Duodenal mucosa (tissue), 2 donors: ENCODE measurements at regions not wholly inside any gene's neighbourhood (a gene's known extent, or its start where the extent isn't known, plus 50 kb on each side); places are given as distances from the start of the nearest gene placed in this dataset.

Experiments used
- H3K27ac ChIP-seq: one replicate; pipeline ENCODE4 v1.7.0; 2013; ENCODE audit warnings: low read depth, low read length
- H3K27me3 ChIP-seq, 2 donors: one replicate each; pipeline ENCODE4 v1.7.0; 2013; ENCODE audit warnings: low read length in 2 of 2, control low read depth in 1 of 2; ENCODE audit not compliant: insufficient read depth in 2 of 2, control insufficient read depth in 1 of 2
- H3K36me3 ChIP-seq, 2 donors: one replicate each; pipeline ENCODE4 v1.7.0; 2013; ENCODE audit warnings: low read length in 2 of 2, control low read depth in 1 of 2; ENCODE audit not compliant: insufficient read depth in 2 of 2, control insufficient read depth in 1 of 2
- H3K4me1 ChIP-seq, 2 donors: one replicate each; pipeline ENCODE4 v1.7.0; 2013; ENCODE audit warnings: low read length in 2 of 2, control low read depth in 1 of 2; ENCODE audit not compliant: insufficient read depth in 2 of 2, control insufficient read depth in 1 of 2
- H3K4me3 ChIP-seq, 2 donors: one replicate each; pipeline ENCODE4 v1.7.0; 2013; ENCODE audit warnings: low read length in 2 of 2, low read depth in 1 of 2
- H3K9ac ChIP-seq, 2 donors: one replicate each; pipeline ENCODE4 v1.7.0; 2013; ENCODE audit warnings: low read length in 2 of 2, low read depth in 1 of 2
- H3K9me3 ChIP-seq, 2 donors: one replicate each; pipeline ENCODE4 v1.7.0; 2013; ENCODE audit warnings: low read length in 2 of 2, control low read depth in 1 of 2; ENCODE audit not compliant: control insufficient read depth in 1 of 2

DNA sequence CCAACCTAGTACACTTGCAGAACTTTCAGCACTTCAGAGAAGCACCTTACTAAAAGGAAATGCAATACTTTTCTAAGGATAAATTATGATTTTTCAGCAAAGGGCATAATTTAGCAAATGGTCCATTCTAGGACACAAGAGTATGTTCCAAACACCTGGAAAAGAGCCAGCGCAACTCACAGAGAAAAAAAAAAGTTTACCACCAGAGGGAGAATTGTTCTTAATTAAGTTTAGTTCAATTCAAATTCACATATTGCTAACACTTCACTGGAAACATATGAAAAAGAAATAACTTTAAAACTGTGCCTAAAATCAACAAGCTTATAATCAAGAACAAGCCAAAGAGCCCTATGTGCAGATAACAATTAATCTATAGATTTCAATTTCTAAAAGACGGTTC, 338.1 kb downstream of the SEC16B start:
- Histone ChIP-seq H3K36me3 (no peaks in the 10 kb centered on the region), H3K4me1 (no peaks in the 10 kb centered on the region), H3K9me3 (no peaks in the 10 kb centered on the region)

DNA sequence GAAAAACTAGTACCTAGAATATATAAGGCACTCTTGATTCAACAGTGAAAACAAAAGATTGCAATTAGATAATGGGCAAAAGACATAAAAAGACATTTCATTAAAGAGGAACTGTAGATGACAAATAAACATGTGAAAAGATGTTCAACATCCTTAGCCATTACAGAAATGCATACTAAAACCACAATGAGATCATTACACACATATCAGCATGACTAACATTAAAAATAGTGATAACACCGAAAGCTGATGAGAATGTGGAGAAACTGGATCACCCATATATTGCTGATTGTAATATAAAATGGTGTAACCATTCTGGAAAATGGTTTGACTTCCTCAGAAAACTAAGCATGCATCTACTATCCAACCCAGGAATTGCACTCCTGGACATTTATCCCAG, 340.3 kb downstream of the SEC16B start:
- Histone ChIP-seq H3K27me3 (no peaks in the 10 kb centered on the region), H3K9me3 (no peaks in the 10 kb centered on the region), H3K36me3 (no peaks in the 10 kb centered on the region), H3K27ac (no peak overlapping the region), H3K4me1 (no peaks in the 10 kb centered on the region), H3K9ac (no peak overlapping the region), H3K4me3 (no peak overlapping the region)

More for the DNA sequence above, 338.1 kb downstream of the SEC16B start:
- no peak overlapping the region for H3K9ac ChIP-seq
- no peak overlapping the region for H3K4me3 ChIP-seq
- no peak overlapping the region for H3K27ac ChIP-seq
- no peaks in the 10 kb centered on the region for H3K27me3 ChIP-seq

DNA sequence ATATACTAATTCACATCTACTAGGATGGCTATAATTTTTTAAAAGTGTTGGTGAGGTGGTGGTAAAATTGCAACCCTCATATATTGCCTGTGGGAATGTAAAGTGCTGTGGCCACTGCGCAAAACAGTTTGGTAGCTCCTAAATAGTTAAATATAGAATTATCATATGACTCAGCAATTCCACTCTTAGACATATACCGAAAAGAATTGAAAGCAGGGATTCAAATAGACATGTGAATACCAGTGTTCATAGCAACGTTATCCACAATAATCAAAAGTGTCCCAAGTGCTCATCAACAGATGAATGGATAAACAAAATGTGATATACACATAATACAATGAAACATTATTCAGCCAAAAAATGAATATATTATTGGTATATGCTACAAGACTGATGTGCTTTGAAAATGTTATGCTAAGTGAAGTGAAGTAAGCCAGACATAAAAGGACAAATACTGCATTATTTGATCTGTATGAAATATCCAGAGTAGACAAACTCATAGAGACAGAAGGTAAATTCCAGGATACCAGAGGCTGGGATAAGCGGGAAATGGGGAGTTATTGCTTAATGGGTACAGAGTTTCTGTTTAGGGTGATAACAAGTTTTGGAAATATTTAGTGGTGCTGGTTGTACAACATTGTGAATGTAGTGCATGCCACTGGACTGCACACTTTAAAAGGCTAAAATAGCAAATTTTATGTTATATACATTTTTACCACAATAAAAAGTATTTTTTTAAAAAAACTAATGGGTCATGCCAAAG, 342.5 kb downstream of the SEC16B start:
- Histone ChIP-seq H3K36me3 (no peaks in the 10 kb centered on the region), H3K27me3 (no peaks in the 10 kb centered on the region), H3K4me3 (no peak overlapping the region), H3K9me3 (no peaks in the 10 kb centered on the region), H3K4me1 (no peaks in the 10 kb centered on the region), H3K27ac (no peak overlapping the region), H3K9ac (no peak overlapping the region)

DNA sequence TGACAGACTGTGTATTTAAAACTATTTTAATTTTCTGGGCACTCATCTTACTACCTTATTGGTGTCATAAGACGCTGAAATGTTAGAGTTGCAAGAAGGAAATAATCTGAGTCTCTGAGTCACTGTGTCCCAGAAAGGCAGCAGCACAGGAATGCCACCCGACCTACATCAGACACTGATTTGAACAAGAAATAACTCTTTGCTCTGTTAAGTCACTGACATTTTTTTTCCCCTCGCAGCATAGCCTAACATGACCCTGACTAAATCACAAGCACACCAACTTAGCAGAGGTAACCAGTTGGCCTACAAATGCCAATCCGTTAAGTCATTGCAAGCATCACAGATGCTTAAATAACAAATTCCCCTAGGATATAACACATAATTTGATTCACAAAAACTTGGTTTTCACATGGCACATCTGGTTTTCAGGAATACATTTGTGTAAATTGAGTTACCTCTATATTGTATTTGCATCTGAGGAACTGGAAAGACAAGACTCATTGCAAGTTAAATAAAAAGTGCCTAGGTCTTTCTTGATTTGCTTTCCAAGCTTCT, 349.1 kb downstream of the SEC16B start:
- Histone ChIP-seq H3K9ac (no peak overlapping the region), H3K27ac (no peak overlapping the region), H3K36me3 (no peaks in the 10 kb centered on the region), H3K9me3 (no peaks in the 10 kb centered on the region), H3K4me3 (no peak overlapping the region), H3K27me3 (no peaks in the 10 kb centered on the region), H3K4me1 (no peaks in the 10 kb centered on the region)

DNA sequence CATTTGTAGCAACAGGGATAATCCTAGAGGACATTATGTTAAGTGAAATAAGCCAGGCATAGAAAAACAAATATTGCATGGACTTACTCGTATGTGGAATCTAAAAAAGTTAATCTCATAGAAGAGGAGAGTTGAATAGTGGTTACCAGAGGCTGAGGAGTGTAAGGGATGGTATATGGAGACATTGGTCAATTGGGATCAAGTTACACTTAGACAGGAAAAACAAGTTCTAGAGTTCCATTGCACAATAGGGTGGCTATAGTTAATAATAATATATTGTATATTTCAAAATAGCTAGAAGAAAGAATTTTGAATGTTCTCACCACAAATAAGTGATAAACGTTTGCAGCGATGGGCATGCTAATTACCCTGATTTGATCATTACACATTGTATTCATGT, 354.6 kb downstream of the SEC16B start:
- Histone ChIP-seq H3K27ac (no peak overlapping the region), H3K4me1 (no peaks in the 10 kb centered on the region), H3K4me3 (no peak overlapping the region), H3K36me3 (no peaks in the 10 kb centered on the region), H3K27me3 (no peaks in the 10 kb centered on the region), H3K9ac (no peak overlapping the region), H3K9me3 (no peaks in the 10 kb centered on the region)

DNA sequence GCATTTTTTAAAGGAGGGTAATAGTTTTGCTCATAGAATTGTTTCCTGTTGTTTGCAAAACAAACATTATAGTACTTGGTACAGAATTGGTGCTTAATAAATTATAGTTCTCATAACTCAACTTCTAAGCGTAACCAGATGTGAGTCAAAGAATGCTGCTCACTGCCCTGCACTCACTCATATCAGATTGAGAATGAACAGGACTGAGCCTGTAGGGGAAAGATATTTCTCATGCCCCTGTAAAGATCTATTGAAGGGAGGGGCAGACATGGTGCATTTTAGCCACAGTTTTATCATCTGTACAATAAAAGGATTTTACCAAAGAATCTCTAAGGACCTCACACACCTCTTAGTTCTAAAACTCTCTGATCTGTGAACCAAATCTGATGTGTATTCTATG, 358.5 kb downstream of the SEC16B start:
- Histone ChIP-seq H3K9me3 (no peaks in the 10 kb centered on the region), H3K4me3 (no peak overlapping the region), H3K27me3 (no peaks in the 10 kb centered on the region), H3K9ac (no peak overlapping the region), H3K4me1 (no peaks in the 10 kb centered on the region), H3K36me3 (no peaks in the 10 kb centered on the region), H3K27ac (no peak overlapping the region)

DNA sequence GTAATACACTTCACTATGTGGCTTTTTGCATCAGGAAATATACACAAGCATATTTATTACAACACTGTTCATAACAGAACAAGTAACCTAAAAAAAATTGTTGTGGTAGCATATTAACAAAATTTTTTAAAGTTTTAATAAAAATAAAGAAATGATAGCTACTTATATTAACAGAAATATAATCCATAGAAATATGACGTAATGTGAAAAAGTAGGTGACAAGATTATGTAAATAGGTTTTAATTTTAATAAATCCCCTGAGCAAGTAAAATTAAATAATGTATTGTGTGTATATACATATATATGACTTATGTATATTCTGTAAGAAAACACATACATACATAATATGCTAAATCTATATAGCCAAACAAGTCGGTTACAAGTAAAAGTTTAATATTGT, 359.9 kb downstream of the SEC16B start:
- no peaks in the 10 kb centered on the region for H3K36me3 ChIP-seq
- no peak overlapping the region for H3K9ac ChIP-seq
- no peaks in the 10 kb centered on the region for H3K4me1 ChIP-seq
- no peaks in the 10 kb centered on the region for H3K9me3 ChIP-seq
- no peak overlapping the region for H3K4me3 ChIP-seq
- H3K27me3 ChIP-seq: no peaks in the 10 kb centered on the region
- no peak overlapping the region for H3K27ac ChIP-seq

DNA sequence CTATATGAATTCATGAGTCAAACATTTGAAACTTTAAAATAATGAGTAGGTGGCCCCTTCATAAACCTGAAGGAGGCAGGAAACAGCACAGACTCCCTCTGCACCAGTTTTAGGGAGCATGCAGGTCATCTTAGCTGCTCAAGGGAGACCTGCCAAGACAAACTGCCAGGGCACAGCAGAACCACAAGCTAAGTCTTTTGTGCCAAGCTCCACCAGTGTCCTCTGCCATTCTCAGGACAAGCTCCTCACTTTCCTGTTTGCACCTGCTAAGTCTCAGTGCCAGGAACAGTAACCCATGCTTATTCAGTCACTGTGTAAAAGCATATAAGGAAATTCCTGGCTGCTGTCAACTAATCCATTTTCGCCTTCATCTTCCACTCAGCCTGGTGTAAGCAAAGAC, 368.9 kb downstream of the SEC16B start:
- Histone ChIP-seq H3K9ac (no peak overlapping the region), H3K9me3 (no peaks in the 10 kb centered on the region), H3K4me1 (no peaks in the 10 kb centered on the region), H3K36me3 (no peaks in the 10 kb centered on the region), H3K4me3 (no peak overlapping the region), H3K27ac (no peak overlapping the region), H3K27me3 (no peaks in the 10 kb centered on the region)

DNA sequence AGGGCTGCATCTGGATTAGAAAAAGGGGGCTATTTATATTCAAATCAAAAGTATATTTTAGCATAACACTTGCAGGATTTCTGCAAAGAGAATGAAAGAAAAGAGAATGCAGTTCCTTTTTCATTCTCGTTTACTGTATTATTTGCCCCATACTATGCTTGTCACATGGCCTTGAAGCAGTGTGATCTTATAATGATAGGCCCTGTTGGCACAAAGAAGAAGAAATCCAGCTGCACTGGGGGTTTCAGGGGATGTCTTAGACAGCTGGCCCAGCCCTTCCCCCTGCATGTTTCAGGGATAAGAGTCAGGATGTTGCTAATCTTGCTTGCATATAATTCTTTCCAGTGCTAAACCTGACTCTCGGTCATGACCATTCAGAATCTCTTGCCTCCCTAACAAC, 369.5 kb downstream of the SEC16B start:
- no peaks in the 10 kb centered on the region for H3K27me3 ChIP-seq
- H3K4me3 ChIP-seq: no peak overlapping the region

DNA sequence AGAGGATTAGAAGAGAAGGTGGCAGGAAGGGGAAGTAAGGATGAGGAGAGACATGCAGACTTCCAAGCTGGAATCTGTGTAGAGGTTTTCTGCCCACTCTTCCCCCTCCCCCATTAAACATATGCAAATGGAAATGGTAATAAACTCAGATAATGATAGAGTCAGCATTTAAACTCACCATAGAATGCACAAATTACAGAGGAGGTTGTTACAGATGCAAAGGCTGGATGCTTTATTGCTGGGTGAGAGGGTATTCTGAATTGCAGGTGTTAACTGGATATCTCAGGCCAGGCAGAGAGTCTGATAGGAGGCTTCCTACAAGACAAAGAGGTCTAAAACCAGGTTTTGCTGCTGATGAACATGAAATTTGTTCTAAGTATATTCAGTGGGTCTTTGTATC, 372.5 kb downstream of the SEC16B start:
- no peaks in the 10 kb centered on the region for H3K36me3 ChIP-seq
- no peaks in the 10 kb centered on the region for H3K27me3 ChIP-seq
- no peak overlapping the region for H3K27ac ChIP-seq
- H3K9ac ChIP-seq: no peak overlapping the region
- H3K9me3 ChIP-seq: no peaks in the 10 kb centered on the region
- H3K4me1 ChIP-seq: no peaks in the 10 kb centered on the region
- H3K4me3 ChIP-seq: no peak overlapping the region

More for the DNA sequence above, 369.5 kb downstream of the SEC16B start:
- Histone ChIP-seq H3K9ac (no peak overlapping the region), H3K27ac (no peak overlapping the region), H3K4me1 (no peaks in the 10 kb centered on the region), H3K36me3 (no peaks in the 10 kb centered on the region), H3K9me3 (no peaks in the 10 kb centered on the region)
